ENCODE measurements at regions not wholly inside any gene's neighbourhood (a gene's known extent, or its start where the extent isn't known, plus 50 kb on each side); places are given as distances from the start of the nearest gene placed in this dataset.

- Histone ChIP-seq H3K4me1 (ENCODE audit: control insufficient read depth, insufficient read depth, low read length) (no peaks in the 10 kb centered on the region; the same call in 1 of the 2 replicates), H3K27me3 (ENCODE audit: control insufficient read depth, insufficient read depth, low read length) (no peaks in the 10 kb centered on the region), H3K27ac (ENCODE audit: low read length) (peak overlapping the region; percentile 40; the same call in 1 of the 2 replicates), H3K36me3 (ENCODE audit: control insufficient read depth, insufficient read depth, low read length) (no peaks in the 10 kb centered on the region), H3K4me3 (ENCODE audit: low read depth in 2 of 2, low read length in 2 of 2) (no peak overlapping the region), H3K9me3 (ENCODE audit: control insufficient read depth, insufficient read depth, low read depth, low read length) (no peaks in the 10 kb centered on the region)
- ATAC-seq (no peak), DNase-seq (ENCODE audit: low read depth, low spot score) (no peak)
- intact Hi-C loops (cut with micrococcal nuclease; ENCODE audit: unreplicated experiment) (no loop called here), in situ Hi-C loops (cut with HindIII; ENCODE audit: low pct_unique_long_range_greater_than_20kb, low sequenced_read_pairs) (no loop called here)
- CTCF ChIA-PET = no interaction called here
- no TSS peak for BruUV-seq (replicated peaks)
- POLR2A ChIA-PET = no interaction called here
- TF ChIP-seq TCF7L2 (IDR thresholded peaks at IDR 0.05; ENCODE audit: low read depth, low read length) = no peak
- no peak for TF ChIP-seq REST (IDR thresholded peaks at IDR 0.05; ENCODE audit: insufficient read depth in 1 of 2, low read depth in 2 of 2, low read length in 1 of 2)
- TF ChIP-seq, protein P1, sequence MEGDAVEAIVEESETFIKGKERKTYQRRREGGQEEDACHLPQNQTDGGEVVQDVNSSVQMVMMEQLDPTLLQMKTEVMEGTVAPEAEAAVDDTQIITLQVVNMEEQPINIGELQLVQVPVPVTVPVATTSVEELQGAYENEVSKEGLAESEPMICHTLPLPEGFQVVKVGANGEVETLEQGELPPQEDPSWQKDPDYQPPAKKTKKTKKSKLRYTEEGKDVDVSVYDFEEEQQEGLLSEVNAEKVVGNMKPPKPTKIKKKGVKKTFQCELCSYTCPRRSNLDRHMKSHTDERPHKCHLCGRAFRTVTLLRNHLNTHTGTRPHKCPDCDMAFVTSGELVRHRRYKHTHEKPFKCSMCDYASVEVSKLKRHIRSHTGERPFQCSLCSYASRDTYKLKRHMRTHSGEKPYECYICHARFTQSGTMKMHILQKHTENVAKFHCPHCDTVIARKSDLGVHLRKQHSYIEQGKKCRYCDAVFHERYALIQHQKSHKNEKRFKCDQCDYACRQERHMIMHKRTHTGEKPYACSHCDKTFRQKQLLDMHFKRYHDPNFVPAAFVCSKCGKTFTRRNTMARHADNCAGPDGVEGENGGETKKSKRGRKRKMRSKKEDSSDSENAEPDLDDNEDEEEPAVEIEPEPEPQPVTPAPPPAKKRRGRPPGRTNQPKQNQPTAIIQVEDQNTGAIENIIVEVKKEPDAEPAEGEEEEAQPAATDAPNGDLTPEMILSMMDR (IDR thresholded peaks at IDR 0.05) = no peak
- TF ChIP-seq SIN3A (IDR thresholded peaks at IDR 0.05; ENCODE audit: borderline replicate concordance, insufficient read depth, low read depth, low read length) = no peak
- no peak for TF ChIP-seq POLR2AphosphoS5 (IDR thresholded peaks at IDR 0.05; ENCODE audit: low read depth, low read length)
Measured at GRCh38 chr2:150154308-150154797, 333.1 kb downstream of the RND3 start.

- no peak for ATAC-seq
Measured at GRCh38 chr2:150153646-150154307, 333.7 kb downstream of the RND3 start.

DNA sequence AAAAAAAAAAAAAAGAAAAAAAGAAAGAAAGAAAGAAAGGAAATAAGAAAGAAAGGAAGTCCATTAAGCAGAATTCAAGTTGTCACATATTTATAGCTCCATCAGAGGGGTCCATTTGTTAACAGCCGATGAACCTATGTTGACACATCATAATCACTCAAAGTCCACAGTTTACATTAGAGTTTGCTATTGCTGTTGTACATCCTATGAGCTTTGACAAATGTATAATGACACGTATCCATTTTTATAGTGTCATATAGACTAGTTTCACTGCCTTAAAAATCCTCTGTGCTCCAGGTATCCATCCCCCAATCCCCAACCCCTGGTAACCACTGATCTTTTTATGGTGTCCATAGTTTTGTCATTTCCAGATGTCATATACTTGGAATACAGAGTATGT lies 335.2 kb downstream of the RND3 start:
- intact Hi-C loops (cut with micrococcal nuclease; ENCODE audit: unreplicated experiment) = no loop called here
- no peak for TF ChIP-seq POLR2AphosphoS5 (IDR thresholded peaks at IDR 0.05; ENCODE audit: low read depth, low read length)
- Histone ChIP-seq H3K4me3 (ENCODE audit: low read depth in 2 of 2, low read length in 2 of 2) (no peak overlapping the region), H3K4me1 (ENCODE audit: control insufficient read depth, insufficient read depth, low read length) (no peaks in the 10 kb centered on the region; the same call in 1 of the 2 replicates), H3K27me3 (ENCODE audit: control insufficient read depth, insufficient read depth, low read length) (no peaks in the 10 kb centered on the region), H3K27ac (ENCODE audit: low read length) (no peak overlapping the region; the same call in 1 of the 2 replicates), H3K9me3 (ENCODE audit: control insufficient read depth, insufficient read depth, low read depth, low read length) (peaks cover 6% of the 10 kb centered on the region; the same call in 1 of the 2 replicates), H3K36me3 (ENCODE audit: control insufficient read depth, insufficient read depth, low read length) (no peaks in the 10 kb centered on the region)
- no TSS peak for BruUV-seq (replicated peaks)
- ATAC-seq (no peak), DNase-seq (ENCODE audit: low read depth, low spot score) (no peak)
- in situ Hi-C loops (cut with HindIII; ENCODE audit: low pct_unique_long_range_greater_than_20kb, low sequenced_read_pairs) = no loop called here
- ChIA-PET POLR2A (no interaction called here), CTCF (no interaction called here)

More at GRCh38 chr2:150153646-150154307, 333.7 kb downstream of the RND3 start:
- CTCF ChIA-PET = no interaction called here
- no peak overlapping the region for H3K4me3 ChIP-seq (ENCODE audit: low read depth in 2 of 2, low read length in 2 of 2)
- H3K36me3 ChIP-seq (ENCODE audit: control insufficient read depth, insufficient read depth, low read length) = no peaks in the 10 kb centered on the region
- TF ChIP-seq TCF7L2 (IDR thresholded peaks at IDR 0.05; ENCODE audit: low read depth, low read length) (peak; percentile 58; the same call in 1 of the 2 replicates), SIN3A (IDR thresholded peaks at IDR 0.05; ENCODE audit: borderline replicate concordance, insufficient read depth, low read depth, low read length) (no peak)
- POLR2A ChIA-PET = no interaction called here
- in situ Hi-C loops (cut with HindIII; ENCODE audit: low pct_unique_long_range_greater_than_20kb, low sequenced_read_pairs) (no loop called here), intact Hi-C loops (cut with micrococcal nuclease; ENCODE audit: unreplicated experiment) (no loop called here)
- BruUV-seq (replicated peaks) = no TSS peak
- no peaks in the 10 kb centered on the region for H3K9me3 ChIP-seq (ENCODE audit: control insufficient read depth, insufficient read depth, low read depth, low read length)
- no peak for DNase-seq (ENCODE audit: low read depth, low spot score)
- H3K27me3 ChIP-seq (ENCODE audit: control insufficient read depth, insufficient read depth, low read length) = no peaks in the 10 kb centered on the region
- H3K27ac ChIP-seq (ENCODE audit: low read length) = peak overlapping the region; percentile 44; the same call in 1 of the 2 replicates
- H3K4me1 ChIP-seq (ENCODE audit: control insufficient read depth, insufficient read depth, low read length) = no peaks in the 10 kb centered on the region; the same call in 1 of the 2 replicates
